Stimulated activated CD8-positive, alpha-beta memory T cell treated with anti-CD3 and anti-CD28 coated beads, Interleukin-7, amount 100 ng/mL, for 48 hours (primary cell): ENCODE measurements at regions not wholly inside any gene's neighbourhood (a gene's known extent, or its start where the extent isn't known, plus 50 kb on each side); places are given as distances from the start of the nearest gene placed in this dataset.
"Not testable (repeated sequence)": the region's sequence is repeated elsewhere in the genome, so short reads cannot be mapped to it uniquely, and the experiment has no call there.

ENCODE experiments used
- DNase-seq, 2 donors: peaks; one replicate each; pipeline ENCODE4 v3.0.0-alpha.2; 2020; ENCODE audit warnings: low read depth in 1 of 2; ENCODE audit errors: extremely low read depth in 1 of 2

DNA sequence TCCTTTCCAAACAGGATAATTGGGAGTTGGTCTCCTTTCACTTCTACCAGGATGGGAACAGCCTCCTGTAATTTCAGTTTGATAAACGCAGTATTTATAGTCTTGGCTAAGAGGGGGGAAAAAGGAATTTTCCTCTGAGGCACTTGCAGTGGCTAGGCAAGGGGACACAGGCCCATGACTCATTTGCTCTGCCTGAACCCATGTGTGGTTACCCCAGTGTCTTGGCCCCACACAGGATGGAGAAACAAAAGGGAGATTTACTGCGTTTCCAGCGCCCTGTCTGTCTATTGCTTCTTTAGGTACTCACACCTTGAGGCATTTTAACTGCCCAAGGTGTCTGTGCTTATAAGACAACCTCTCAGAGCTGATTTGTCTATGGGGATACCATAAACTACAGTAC is 74.8 kb upstream of the NEDD9 start:
- DNase-seq, result no peak

DNA sequence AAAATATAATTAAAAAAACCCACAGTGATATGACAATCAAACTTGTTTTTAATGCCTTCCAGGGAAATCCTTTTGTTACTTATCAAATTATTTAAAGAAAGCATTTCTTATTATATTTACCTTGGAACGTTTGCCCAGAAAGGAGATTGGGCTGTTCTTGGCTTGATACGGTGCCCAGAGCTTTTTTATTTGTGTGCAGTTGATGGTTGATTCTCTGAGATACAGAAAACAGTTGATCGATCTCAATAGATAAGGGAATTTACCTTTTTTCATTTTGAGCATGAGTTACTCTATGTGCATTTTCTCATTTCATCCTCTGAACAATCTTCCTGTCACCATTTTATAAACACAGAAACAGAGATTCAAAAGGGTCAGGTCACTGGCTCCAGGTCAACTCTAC is 72.5 kb upstream of the NEDD9 start:
- DNase-seq, result no peak

DNA sequence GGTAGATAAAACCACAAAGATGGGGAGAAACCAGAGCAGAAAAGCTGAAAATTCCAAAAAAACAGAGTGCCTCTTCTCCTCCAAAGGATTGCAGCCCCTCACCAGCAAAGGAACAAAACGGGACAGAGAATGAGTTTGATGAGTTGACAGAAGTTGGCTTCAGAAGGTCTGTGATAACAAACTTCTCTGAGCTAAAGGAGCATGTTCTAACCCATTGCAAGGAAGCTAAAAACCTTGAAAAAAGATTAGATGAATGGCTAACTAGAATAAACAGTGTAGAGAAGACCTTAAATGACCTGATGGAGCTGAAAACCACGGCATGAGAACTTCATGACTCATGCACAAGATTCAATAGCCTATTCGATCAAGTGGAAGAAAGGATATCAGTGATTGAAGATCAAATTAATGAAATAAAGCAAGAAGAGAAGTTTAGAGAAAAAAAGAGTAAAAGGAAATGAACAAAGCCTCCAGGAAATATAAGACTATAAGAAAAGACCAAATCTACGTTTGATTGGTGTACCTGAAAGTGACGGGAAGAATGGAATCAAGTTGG is 67.5 kb upstream of the NEDD9 start:
- not testable (repeated sequence) for DNase-seq

DNA sequence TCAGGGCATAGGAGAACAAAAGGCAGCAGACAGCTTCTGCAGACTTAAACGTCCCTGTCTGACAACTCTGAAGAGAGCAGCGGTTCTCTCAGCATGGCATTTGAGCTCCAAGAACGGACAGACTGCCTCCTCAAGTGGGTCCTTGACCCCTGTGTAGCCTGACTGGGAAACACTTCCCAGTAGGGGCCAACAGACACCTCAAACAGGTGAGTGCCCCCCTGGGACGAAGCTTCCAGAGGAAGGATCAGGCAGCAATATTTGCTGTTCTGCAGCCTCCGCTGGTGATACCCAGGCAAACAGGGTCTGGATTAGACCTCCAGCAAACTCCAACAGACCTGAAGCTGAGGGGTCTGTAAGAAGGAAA is 66.9 kb upstream of the NEDD9 start:
- not testable (repeated sequence) for DNase-seq

DNA sequence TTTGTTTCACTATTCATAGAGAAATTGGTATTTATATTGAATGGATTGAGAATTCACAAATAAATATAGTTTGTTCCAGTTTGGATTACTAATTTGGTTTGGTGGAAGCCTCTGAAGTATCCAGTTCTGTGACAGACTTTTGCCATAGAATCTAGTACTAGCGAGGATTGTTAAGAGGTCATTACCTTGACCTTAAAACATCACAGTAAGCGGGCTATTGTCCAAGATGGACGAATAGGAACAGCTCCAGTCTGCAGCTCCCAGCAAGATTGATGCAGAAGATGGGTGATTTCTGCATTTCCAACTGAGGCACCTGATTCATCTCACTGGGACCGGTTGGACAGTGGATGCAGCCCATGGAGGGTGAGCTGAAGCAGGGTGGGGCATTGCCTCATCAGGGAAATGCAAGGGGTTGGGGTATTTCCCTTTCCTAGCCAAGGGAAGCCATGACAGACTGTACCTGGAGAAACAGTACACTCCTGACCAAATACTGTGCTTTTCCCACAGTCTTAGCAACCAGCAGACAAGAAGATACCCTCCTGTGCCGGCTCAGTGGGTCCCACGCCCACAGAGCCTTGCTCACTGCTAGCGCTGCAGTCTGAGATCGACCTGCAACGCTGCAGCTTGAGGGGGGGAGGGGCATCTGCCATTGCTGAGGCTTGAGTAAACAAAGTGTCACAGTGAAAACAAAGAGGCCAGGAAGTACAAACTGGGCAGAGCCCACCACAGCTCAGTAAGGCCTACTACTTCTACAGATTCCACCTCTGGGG is 66.4 kb upstream of the NEDD9 start:
- no peak for DNase-seq

DNA sequence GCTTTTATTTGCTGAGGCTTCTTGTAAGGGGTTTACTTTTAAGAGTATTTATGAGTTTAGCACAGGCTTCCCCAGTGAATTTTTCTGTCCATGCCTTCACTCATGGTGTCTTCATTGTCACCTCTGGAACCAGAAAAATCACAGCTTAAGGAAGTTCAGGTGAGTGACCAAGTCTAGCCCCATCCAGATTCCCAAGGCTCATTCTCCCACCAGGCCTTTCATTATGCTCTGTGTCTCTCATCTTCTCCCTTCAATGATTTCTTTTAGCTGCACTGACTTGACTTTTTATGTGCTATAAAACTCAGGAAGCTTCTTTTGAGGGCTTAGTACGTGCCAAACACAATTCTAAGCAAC is 64.9 kb upstream of the NEDD9 start:
- no peak for DNase-seq

DNA sequence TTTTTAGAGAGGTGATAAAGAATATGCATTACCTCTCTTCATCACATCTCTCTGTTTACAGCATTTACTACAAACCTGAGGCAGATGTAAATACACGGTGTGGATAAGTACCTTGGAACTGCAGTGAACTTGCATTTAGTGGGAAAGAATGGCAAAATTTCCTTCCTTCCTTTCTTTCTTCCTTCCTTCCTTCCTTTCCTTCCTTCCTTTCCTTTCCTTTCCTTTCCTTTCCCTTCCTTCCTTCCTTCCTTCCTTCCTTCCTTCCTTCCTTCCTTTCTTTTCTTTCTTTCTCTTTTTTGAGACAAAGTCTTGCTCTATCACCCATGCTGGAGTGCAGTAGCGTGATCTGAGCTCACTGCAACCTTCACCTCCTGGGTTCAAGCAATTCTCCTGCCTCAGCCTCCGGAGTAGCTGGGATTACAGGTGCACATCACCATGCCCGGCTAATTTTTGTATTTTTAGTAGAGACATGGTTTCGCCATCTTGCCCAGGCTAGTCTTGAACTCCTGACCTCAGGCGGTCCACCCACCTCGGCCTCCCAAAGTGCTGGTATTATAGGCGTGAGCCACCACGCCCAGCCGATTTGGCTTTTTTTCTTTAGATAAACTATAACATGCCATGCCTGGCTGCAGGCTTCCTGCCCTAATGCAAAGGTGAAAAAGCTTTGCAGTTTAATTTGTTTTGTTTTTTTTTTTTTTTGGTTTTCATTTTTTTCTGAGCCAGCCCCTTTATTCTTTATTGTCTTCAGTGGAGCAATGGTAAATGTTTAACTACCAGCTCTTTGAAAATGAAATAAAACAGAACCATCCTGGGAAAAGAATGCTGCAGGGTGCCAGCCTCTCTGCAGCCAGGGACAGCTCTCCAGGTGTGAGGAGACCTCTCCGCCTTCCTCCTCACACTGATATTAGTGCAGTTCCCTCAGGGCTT is 64.2 kb upstream of the NEDD9 start:
- no peak for DNase-seq

DNA sequence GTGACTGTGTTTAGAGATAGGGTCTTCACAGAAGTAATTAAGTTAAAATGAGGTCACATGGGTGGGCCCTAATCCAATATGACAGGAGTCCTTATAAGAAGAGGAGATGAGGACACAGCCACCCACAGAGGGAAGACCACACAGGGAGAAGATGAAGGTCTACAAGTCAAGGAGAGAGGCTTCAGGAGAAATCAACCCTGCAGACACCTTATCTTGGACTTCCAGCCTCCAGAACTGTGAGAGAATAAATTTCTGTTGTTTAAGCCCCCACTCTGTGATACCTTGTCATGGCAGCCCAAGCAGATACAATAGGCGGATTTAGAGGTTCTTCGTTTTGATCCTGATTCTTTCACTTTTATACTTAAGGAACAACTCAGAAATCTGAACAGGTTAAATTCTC is 63.5 kb upstream of the NEDD9 start:
- DNase-seq, result no peak

DNA sequence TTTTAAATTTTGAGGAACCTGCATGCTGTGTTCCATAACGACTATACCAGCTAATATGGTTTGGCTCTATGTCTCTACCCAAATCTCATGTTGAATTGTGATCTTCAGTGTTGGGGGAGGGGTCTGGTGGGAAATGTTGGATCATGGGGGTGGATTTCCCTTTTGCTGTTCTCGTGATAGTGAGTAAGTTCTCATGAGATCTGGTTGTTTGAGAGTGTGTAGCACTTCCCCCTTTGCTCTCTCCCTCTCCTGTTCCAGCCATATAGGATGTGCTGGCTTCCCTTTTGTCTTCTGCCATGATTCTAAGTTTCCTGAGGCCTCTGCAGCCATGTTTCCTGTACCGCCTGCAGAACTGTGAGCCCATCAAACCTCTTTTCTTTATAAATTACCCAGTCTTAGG is 61.8 kb upstream of the NEDD9 start:
- no peak for DNase-seq

DNA sequence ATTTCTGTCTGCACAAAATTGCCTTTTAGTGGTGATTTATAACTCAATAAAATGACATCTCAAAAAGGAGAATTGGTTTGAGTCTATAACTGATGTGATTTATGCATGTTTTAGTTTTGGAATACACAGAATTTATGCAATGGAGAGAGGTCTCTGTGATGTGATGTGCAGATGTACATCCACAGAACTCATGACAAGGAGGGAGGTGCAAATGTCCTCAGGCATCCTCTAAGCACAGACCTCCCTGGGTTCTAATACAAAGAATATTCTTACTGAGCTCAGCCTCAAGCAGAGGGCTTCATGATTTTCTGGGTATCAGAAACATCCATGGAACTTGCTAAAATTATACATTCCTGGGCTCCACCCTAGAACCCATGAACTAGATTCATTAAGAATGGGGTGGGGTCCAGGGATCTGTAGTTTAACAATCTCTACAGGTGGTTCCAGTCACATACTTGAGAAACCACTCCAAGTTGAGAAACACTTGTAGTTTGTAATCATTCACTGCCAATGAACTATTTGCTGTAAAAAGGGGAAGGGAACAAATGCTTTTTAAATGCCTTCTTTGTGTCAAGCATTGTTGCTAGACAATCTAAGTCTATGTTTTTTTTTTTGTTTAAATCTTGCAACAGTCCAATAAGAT is 60.2 kb upstream of the NEDD9 start:
- no peak for DNase-seq

DNA sequence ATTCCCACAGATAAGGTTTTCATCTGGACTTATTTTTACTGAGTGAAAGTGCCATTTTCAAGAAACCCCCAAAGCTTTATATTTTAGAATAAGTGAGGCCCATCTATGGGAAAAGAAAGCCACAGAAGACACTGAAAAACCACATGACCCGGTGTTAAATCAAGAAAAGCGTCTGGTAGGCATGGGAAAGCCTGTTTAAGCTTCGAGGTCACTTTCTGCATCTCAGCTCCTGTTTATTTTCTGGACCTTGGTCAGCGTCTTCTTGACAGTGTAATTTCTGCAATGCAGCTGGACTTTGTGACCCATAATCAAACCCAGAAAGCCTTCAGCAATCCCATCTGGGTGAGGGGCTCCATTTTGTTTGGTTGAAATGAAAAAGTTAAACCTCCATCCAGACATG is 59.6 kb upstream of the NEDD9 start:
- no peak for DNase-seq

DNA sequence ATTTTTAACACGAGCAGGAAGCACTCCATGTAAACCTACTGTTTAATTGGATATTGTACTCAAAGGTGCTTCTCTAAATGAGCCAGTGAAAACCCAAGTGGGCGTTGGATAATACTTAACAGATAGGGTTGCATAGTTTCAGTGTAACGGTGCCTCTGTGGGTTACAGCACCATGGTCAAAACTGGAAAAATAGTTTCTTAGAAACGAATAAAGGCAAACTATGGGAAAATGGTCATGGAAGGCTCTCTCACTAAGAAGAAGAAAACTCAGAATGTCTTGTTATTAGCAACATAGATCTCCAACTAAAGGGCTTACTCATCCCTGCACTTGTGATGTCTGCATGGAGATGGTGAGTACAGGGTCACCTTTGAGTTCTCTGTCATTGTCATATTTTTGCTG is 59.1 kb upstream of the NEDD9 start:
- no peak for DNase-seq

DNA sequence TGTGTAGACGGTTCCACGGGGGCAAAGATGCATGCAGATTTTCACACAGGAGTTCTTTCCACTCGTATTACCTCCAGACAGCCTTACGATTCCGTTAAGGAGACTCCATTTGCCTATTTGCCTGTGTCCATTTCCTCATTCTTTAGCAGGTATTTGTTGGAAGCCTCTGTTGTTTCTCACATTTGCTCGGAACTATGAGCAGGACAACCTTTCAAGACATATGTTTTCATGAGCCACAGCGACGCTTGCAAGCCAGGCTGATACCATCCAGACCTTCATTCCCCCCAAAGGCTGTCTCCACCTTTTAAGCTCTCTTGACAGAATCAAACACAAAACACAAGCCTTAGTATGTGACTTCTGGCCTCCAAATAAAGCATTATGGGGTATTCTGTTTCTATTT is 57.6 kb upstream of the NEDD9 start:
- DNase-seq, result no peak

DNA sequence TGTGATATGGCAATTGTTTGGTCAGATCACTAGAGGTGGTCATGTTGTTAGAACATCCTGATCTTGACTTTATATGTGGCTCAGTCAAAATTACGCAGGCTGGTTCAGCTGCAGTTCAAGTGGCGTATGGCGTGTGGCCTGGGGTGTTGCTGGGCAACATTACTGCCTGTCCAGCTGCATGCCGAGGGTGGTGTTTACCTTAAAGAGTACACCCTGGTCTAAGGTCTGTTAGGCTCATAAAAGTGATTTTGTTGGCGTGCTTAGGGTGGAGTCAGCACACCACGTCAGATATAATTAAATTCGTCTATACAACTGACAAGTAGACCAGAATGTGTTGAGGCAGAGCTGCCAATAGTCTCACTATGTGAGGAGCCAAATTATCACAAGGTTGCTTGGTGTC is 55.6 kb upstream of the NEDD9 start:
- no peak for DNase-seq

DNA sequence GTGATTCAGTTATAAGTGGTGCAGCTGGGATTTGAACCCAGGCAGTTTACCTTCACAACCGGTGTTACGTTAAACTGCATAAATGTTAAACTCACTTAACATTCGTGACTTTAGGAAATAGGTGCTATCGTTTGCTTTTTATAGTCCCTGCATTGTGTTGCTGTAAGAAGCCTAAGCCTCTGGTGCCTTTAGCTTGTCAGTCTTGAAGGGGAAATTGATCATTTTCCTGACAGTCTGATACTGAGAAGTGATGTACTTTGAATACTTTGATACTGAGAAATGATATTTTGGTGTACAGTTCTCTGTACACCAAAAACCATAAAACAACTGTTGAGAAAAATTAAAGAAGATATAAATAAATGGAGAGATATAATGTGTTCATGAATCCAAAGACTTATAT is 52.5 kb upstream of the NEDD9 start:
- no peak for DNase-seq

DNA sequence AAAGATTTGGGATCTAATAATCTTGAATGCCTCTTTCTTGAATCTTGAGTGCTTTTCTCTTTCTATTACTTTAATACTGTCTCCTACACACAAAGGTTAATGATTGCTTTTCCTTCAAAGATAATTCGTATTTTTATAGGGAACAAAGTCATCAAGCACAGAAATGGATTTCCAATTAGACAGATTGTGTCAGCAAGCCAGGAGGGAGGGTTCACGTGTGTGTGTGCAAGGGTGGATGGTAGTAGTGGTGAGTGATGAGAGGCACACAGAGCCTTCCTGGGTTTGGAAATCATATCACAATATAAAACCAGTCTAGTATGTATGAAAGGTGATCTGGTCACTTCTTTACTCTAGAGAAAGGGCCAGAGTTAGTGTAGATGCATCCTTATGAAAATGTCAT is 51.2 kb upstream of the NEDD9 start:
- no peak for DNase-seq

DNA sequence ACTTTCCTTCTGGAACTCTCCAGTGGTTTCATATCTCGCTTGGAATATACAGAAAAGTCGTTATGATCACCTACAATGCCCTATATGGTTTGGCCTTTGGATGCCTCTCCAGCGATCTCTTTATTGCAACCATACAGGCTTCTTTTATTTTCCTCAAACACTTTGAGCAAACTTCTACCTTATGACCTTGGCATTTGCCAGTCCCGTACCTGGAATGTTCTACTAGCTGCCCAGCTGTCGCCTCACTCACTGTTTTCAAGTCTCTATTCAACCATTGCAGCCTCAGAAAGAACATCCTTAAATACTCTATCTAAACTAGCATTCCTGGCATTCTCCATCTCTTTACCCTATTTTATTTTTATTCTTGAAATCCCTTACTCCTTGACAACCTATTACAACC is 50.4 kb upstream of the NEDD9 start:
- no peak for DNase-seq
